MM.1S (cell line): ENCODE measurements at regions not wholly inside any gene's neighbourhood (a gene's known extent, or its start where the extent isn't known, plus 50 kb on each side); places are given as distances from the start of the nearest gene placed in this dataset.

Experiments used
- EZH2 ChIP-seq: fragments of 300-600 bp; sonication (generic); optimal IDR thresholded peaks from 2 replicates; pipeline ENCODE3; 2017; ENCODE audit warnings: low read depth, mild to moderate bottlenecking, antibody characterized with exemption, low read length, mixed read lengths
- EZH2phosphoT487 ChIP-seq: fragments of 300-600 bp; sonication (generic); IDR thresholded peaks from 2 replicates; pipeline ENCODE4 v1.6.1; 2018; ENCODE audit warnings: antibody characterized with exemption, low read length
- TF ChIP-seq, protein P1 (sequence below): fragments of 300-600 bp; sonication (generic); IDR thresholded peaks from 2 replicates; pipeline ENCODE4 v1.5.1; 2016; ENCODE audit warnings: antibody characterized with exemption, low read length, mixed read lengths

DNA sequence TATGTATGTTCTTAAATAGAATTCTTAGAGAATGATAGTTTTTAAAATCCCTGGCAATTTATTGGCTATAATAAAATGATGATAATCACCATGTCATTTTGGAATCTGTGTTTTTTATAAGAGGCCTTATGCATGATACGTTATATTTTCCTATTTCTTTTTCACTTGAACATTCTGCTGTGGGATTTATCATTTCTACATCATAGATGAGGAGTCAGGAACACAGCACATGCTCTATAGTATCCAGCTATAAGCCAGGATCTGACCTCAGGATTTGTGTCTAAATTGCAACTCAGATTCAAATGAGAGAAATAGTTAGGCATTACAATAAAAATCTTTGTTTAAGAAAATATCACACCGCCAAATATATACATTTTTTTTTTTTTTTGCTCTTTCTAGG, 928.0 kb downstream of the EFNB2 start:
- TF ChIP-seq, protein P1, sequence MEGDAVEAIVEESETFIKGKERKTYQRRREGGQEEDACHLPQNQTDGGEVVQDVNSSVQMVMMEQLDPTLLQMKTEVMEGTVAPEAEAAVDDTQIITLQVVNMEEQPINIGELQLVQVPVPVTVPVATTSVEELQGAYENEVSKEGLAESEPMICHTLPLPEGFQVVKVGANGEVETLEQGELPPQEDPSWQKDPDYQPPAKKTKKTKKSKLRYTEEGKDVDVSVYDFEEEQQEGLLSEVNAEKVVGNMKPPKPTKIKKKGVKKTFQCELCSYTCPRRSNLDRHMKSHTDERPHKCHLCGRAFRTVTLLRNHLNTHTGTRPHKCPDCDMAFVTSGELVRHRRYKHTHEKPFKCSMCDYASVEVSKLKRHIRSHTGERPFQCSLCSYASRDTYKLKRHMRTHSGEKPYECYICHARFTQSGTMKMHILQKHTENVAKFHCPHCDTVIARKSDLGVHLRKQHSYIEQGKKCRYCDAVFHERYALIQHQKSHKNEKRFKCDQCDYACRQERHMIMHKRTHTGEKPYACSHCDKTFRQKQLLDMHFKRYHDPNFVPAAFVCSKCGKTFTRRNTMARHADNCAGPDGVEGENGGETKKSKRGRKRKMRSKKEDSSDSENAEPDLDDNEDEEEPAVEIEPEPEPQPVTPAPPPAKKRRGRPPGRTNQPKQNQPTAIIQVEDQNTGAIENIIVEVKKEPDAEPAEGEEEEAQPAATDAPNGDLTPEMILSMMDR: no peak
- no peak for TF ChIP-seq EZH2
- no peak for TF ChIP-seq EZH2phosphoT487
